HUES6 (cell line): ENCODE measurements at regions not wholly inside any gene's neighbourhood (a gene's known extent, or its start where the extent isn't known, plus 50 kb on each side); places are given as distances from the start of the nearest gene placed in this dataset.

Experiments used
- H3K27ac ChIP-seq: 2 replicates; pipeline ENCODE4 v1.7.0; 2013; ENCODE audit warnings: low read depth, mild to moderate bottlenecking, low read length, inconsistent platforms
- H3K27me3 ChIP-seq: 2 replicates; pipeline ENCODE4 v1.6.1; 2013; ENCODE audit warnings: low read length; ENCODE audit not compliant: control insufficient read depth, insufficient read depth
- H3K36me3 ChIP-seq: 2 replicates; pipeline ENCODE4 v1.6.1; 2013; ENCODE audit warnings: low read length; ENCODE audit not compliant: control insufficient read depth, insufficient read depth
- H3K4me1 ChIP-seq: 2 replicates; pipeline ENCODE4 v1.6.1; 2013; ENCODE audit warnings: low read length; ENCODE audit not compliant: control insufficient read depth, insufficient read depth
- H3K4me3 ChIP-seq: 2 replicates; pipeline ENCODE4 v1.5.1; 2013; ENCODE audit warnings: low read depth, low read length
- H3K9ac ChIP-seq: one replicate; pipeline ENCODE4 v1.6.1; 2013; ENCODE audit warnings: mild to moderate bottlenecking, low read length
- H3K9me3 ChIP-seq: 2 replicates; pipeline ENCODE4 v1.6.1; 2013; ENCODE audit warnings: low read depth, low read length; ENCODE audit not compliant: control insufficient read depth, insufficient read depth

- no peaks in the 10 kb centered on the region for H3K9me3 ChIP-seq
- H3K27ac ChIP-seq = no peak overlapping the region
- no peaks in the 10 kb centered on the region for H3K36me3 ChIP-seq
- H3K9ac ChIP-seq = no peak overlapping the region
- H3K27me3 ChIP-seq = no peaks in the 10 kb centered on the region
- no peaks in the 10 kb centered on the region for H3K4me1 ChIP-seq
- no peak overlapping the region for H3K4me3 ChIP-seq
Measured at GRCh38 chr12:90246688-90247087, 538.0 kb upstream of the ATP2B1 start.

GRCh38 chr12:90245391-90245790 lies 536.8 kb upstream of the ATP2B1 start:
- H3K9me3 ChIP-seq = no peaks in the 10 kb centered on the region
- no peaks in the 10 kb centered on the region for H3K4me1 ChIP-seq
- H3K27me3 ChIP-seq = no peaks in the 10 kb centered on the region
- no peak overlapping the region for H3K4me3 ChIP-seq
- no peak overlapping the region for H3K9ac ChIP-seq
- H3K36me3 ChIP-seq = no peaks in the 10 kb centered on the region
- H3K27ac ChIP-seq = no peak overlapping the region

- no peak overlapping the region for H3K4me3 ChIP-seq
- H3K9me3 ChIP-seq = no peaks in the 10 kb centered on the region
- H3K27me3 ChIP-seq = no peaks in the 10 kb centered on the region
- no peak overlapping the region for H3K27ac ChIP-seq
- H3K36me3 ChIP-seq = no peaks in the 10 kb centered on the region
- H3K4me1 ChIP-seq = no peaks in the 10 kb centered on the region
- no peak overlapping the region for H3K9ac ChIP-seq
Measured at GRCh38 chr12:90244232-90244631, 535.6 kb upstream of the ATP2B1 start.

GRCh38 chr12:90243211-90243610 lies 534.6 kb upstream of the ATP2B1 start:
- no peak overlapping the region for H3K9ac ChIP-seq
- H3K27me3 ChIP-seq = no peaks in the 10 kb centered on the region
- no peaks in the 10 kb centered on the region for H3K4me1 ChIP-seq
- no peak overlapping the region for H3K4me3 ChIP-seq
- H3K27ac ChIP-seq = no peak overlapping the region
- no peaks in the 10 kb centered on the region for H3K9me3 ChIP-seq
- no peaks in the 10 kb centered on the region for H3K36me3 ChIP-seq

- Histone ChIP-seq H3K27ac (no peak overlapping the region), H3K36me3 (no peaks in the 10 kb centered on the region), H3K9ac (no peak overlapping the region), H3K4me3 (no peak overlapping the region), H3K27me3 (no peaks in the 10 kb centered on the region), H3K9me3 (no peaks in the 10 kb centered on the region), H3K4me1 (no peaks in the 10 kb centered on the region)
Measured at GRCh38 chr12:90239732-90240260, 531.2 kb upstream of the ATP2B1 start.

GRCh38 chr12:90238663-90239271 lies 530.1 kb upstream of the ATP2B1 start:
- Histone ChIP-seq H3K27ac (no peak overlapping the region), H3K27me3 (no peaks in the 10 kb centered on the region), H3K36me3 (no peaks in the 10 kb centered on the region), H3K9ac (no peak overlapping the region), H3K4me3 (no peak overlapping the region), H3K9me3 (no peaks in the 10 kb centered on the region), H3K4me1 (no peaks in the 10 kb centered on the region)

- H3K27me3 ChIP-seq = no peaks in the 10 kb centered on the region
- no peak overlapping the region for H3K4me3 ChIP-seq
- H3K4me1 ChIP-seq = no peaks in the 10 kb centered on the region
- H3K27ac ChIP-seq = no peak overlapping the region
- no peak overlapping the region for H3K9ac ChIP-seq
- no peaks in the 10 kb centered on the region for H3K36me3 ChIP-seq
- H3K9me3 ChIP-seq = no peaks in the 10 kb centered on the region
Measured at GRCh38 chr12:90237841-90238240, 529.2 kb upstream of the ATP2B1 start.

GRCh38 chr12:90235642-90236041 lies 527.0 kb upstream of the ATP2B1 start:
- no peaks in the 10 kb centered on the region for H3K9me3 ChIP-seq
- no peak overlapping the region for H3K9ac ChIP-seq
- H3K27ac ChIP-seq = no peak overlapping the region
- H3K36me3 ChIP-seq = no peaks in the 10 kb centered on the region
- H3K4me3 ChIP-seq = no peak overlapping the region
- no peaks in the 10 kb centered on the region for H3K4me1 ChIP-seq
- H3K27me3 ChIP-seq = no peaks in the 10 kb centered on the region

- Histone ChIP-seq H3K4me3 (no peak overlapping the region), H3K4me1 (peaks cover 8% of the 10 kb centered on the region), H3K9ac (no peak overlapping the region), H3K27ac (no peak overlapping the region), H3K9me3 (no peaks in the 10 kb centered on the region), H3K27me3 (no peaks in the 10 kb centered on the region), H3K36me3 (no peaks in the 10 kb centered on the region)
Measured at GRCh38 chr12:90234472-90234871, 525.8 kb upstream of the ATP2B1 start.

GRCh38 chr12:90233168-90234100 lies 524.8 kb upstream of the ATP2B1 start:
- Histone ChIP-seq H3K27me3 (no peaks in the 10 kb centered on the region), H3K4me3 (no peak overlapping the region), H3K36me3 (no peaks in the 10 kb centered on the region), H3K27ac (no peak overlapping the region), H3K9ac (no peak overlapping the region), H3K4me1 (peaks cover 10% of the 10 kb centered on the region), H3K9me3 (no peaks in the 10 kb centered on the region)
